Peyer's patch (tissue), 4 donors: ENCODE measurements at regions not wholly inside any gene's neighbourhood (a gene's known extent, or its start where the extent isn't known, plus 50 kb on each side); places are given as distances from the start of the nearest gene placed in this dataset.
"Not testable (repeated sequence)": the region's sequence is repeated elsewhere in the genome, so short reads cannot be mapped to it uniquely, and the experiment has no call there.

Experiments used
- CTCF ChIP-seq, 6 experiments: fragments of 450-650 bp in 4 of 6; fragments of 200-600 bp in 2 of 6; sonication (generic) in 1 of 6; IDR thresholded peaks; one replicate each; pipeline ENCODE4 v1.5.1; 2017 to 2019; ENCODE audit warnings: antibody characterized with exemption in 6 of 6, mild to moderate bottlenecking in 3 of 6, moderate library complexity in 1 of 6
- POLR2A ChIP-seq, 2 donors: fragments of 450-650 bp; IDR thresholded peaks; one replicate each; pipeline ENCODE4 v1.5.1; 2017; ENCODE audit warnings: antibody characterized with exemption in 2 of 2, mild to moderate bottlenecking in 2 of 2, moderate library complexity in 2 of 2

- not testable (repeated sequence) for TF ChIP-seq POLR2A, CTCF (IDR thresholded peaks at IDR 0.05)
These were observed 331.5 kb upstream of the KYNU start for GRCh38 chr2:142545999-142546398.
